ENCODE measurements at regions not wholly inside any gene's neighbourhood (a gene's known extent, or its start where the extent isn't known, plus 50 kb on each side); places are given as distances from the start of the nearest gene placed in this dataset.

GRCh38 chr5:3364941-3365340, 230.7 kb upstream of the IRX1 start:
- TF ChIP-seq JUN (CRISPR knock-in tag; IDR thresholded peaks at IDR 0.05) = no peak
- TF ChIP-seq CTCF (IDR thresholded peaks at IDR 0.05) = no peak
- TF ChIP-seq NR3C1 (CRISPR knock-in tag; conservative IDR thresholded peaks at IDR 0.05; ENCODE audit: low read depth) = no peak

Data from WTC11 (cell line).